ENCODE measurements at regions not wholly inside any gene's neighbourhood (a gene's known extent, or its start where the extent isn't known, plus 50 kb on each side); places are given as distances from the start of the nearest gene placed in this dataset.
"Not testable (repeated sequence)": the region's sequence is repeated elsewhere in the genome, so short reads cannot be mapped to it uniquely, and the experiment has no call there.

GRCh38 chr7:108908456-108908855 lies 338.8 kb downstream of the DNAJB9 start:
- no peaks in the 10 kb centered on the region for H3K4me1 Mint-ChIP-seq (ENCODE audit: low read depth, unreplicated experiment)
- DNase-seq: no peak
- H3K27me3 Mint-ChIP-seq (ENCODE audit: unreplicated experiment): no peaks in the 10 kb centered on the region
- CTCF ChIA-PET: no interaction called here
- H3K27ac Mint-ChIP-seq (ENCODE audit: unreplicated experiment): no peak overlapping the region
- intact Hi-C loops (cut with micrococcal nuclease; ENCODE audit: unreplicated experiment): no loop called here
- H3K4me3 Mint-ChIP-seq (ENCODE audit: low read depth, unreplicated experiment): no peak overlapping the region
- H3K36me3 Mint-ChIP-seq (ENCODE audit: insufficient read depth, unreplicated experiment): no peaks in the 10 kb centered on the region
- no peaks in the 10 kb centered on the region for H3K9me3 Mint-ChIP-seq (ENCODE audit: low read depth, unreplicated experiment)
- TF ChIP-seq CTCF (IDR thresholded peaks at IDR 0.05; ENCODE audit: unreplicated experiment): no peak
- BruUV-seq (replicated peaks): no TSS peak

- H3K27me3 Mint-ChIP-seq (ENCODE audit: unreplicated experiment): no peaks in the 10 kb centered on the region
- H3K4me1 Mint-ChIP-seq (ENCODE audit: low read depth, unreplicated experiment): no peaks in the 10 kb centered on the region
- H3K36me3 Mint-ChIP-seq (ENCODE audit: insufficient read depth, unreplicated experiment): no peaks in the 10 kb centered on the region
- CTCF ChIA-PET: no interaction called here
- no peaks in the 10 kb centered on the region for H3K9me3 Mint-ChIP-seq (ENCODE audit: low read depth, unreplicated experiment)
- no peak overlapping the region for H3K27ac Mint-ChIP-seq (ENCODE audit: unreplicated experiment)
- TF ChIP-seq CTCF (IDR thresholded peaks at IDR 0.05; ENCODE audit: unreplicated experiment): no peak
- H3K4me3 Mint-ChIP-seq (ENCODE audit: low read depth, unreplicated experiment): no peak overlapping the region
- BruUV-seq (replicated peaks): no TSS peak
- intact Hi-C loops (cut with micrococcal nuclease; ENCODE audit: unreplicated experiment): no loop called here
- no peak for DNase-seq
Measured at GRCh38 chr7:108911016-108911415, 341.3 kb downstream of the DNAJB9 start.

GRCh38 chr7:108920490-108920889 lies 350.8 kb downstream of the DNAJB9 start:
- no peak overlapping the region for H3K27ac Mint-ChIP-seq (ENCODE audit: unreplicated experiment)
- no peak for DNase-seq
- no peaks in the 10 kb centered on the region for H3K36me3 Mint-ChIP-seq (ENCODE audit: insufficient read depth, unreplicated experiment)
- no TSS peak for BruUV-seq (replicated peaks)
- peaks cover 7% of the 10 kb centered on the region for H3K9me3 Mint-ChIP-seq (ENCODE audit: low read depth, unreplicated experiment)
- H3K4me1 Mint-ChIP-seq (ENCODE audit: low read depth, unreplicated experiment): no peaks in the 10 kb centered on the region
- CTCF ChIA-PET: no interaction called here
- H3K27me3 Mint-ChIP-seq (ENCODE audit: unreplicated experiment): no peaks in the 10 kb centered on the region
- intact Hi-C loops (cut with micrococcal nuclease; ENCODE audit: unreplicated experiment): no loop called here
- H3K4me3 Mint-ChIP-seq (ENCODE audit: low read depth, unreplicated experiment): no peak overlapping the region
- TF ChIP-seq CTCF (IDR thresholded peaks at IDR 0.05; ENCODE audit: unreplicated experiment): no peak

- intact Hi-C loops (cut with micrococcal nuclease; ENCODE audit: unreplicated experiment): not testable (repeated sequence)
Measured at GRCh38 chr7:108943048-108943447, 373.4 kb downstream of the DNAJB9 start.

GRCh38 chr7:108947526-108947925 lies 377.9 kb downstream of the DNAJB9 start:
- TF ChIP-seq CTCF (IDR thresholded peaks at IDR 0.05; ENCODE audit: unreplicated experiment): no peak
- H3K36me3 Mint-ChIP-seq (ENCODE audit: insufficient read depth, unreplicated experiment): no peaks in the 10 kb centered on the region
- peaks cover 9% of the 10 kb centered on the region for H3K9me3 Mint-ChIP-seq (ENCODE audit: low read depth, unreplicated experiment)
- CTCF ChIA-PET: no interaction called here
- DNase-seq: no peak
- H3K4me1 Mint-ChIP-seq (ENCODE audit: low read depth, unreplicated experiment): no peaks in the 10 kb centered on the region
- H3K4me3 Mint-ChIP-seq (ENCODE audit: low read depth, unreplicated experiment): no peak overlapping the region
- no TSS peak for BruUV-seq (replicated peaks)
- intact Hi-C loops (cut with micrococcal nuclease; ENCODE audit: unreplicated experiment): no loop called here
- no peaks in the 10 kb centered on the region for H3K27me3 Mint-ChIP-seq (ENCODE audit: unreplicated experiment)
- H3K27ac Mint-ChIP-seq (ENCODE audit: unreplicated experiment): no peak overlapping the region

More at GRCh38 chr7:108943048-108943447, 373.4 kb downstream of the DNAJB9 start:
- BruUV-seq (replicated peaks); DNase-seq; H3K4me3 Mint-ChIP-seq (ENCODE audit: low read depth, unreplicated experiment); H3K9me3 Mint-ChIP-seq (ENCODE audit: low read depth, unreplicated experiment); H3K27ac Mint-ChIP-seq (ENCODE audit: unreplicated experiment); CTCF ChIA-PET; H3K36me3 Mint-ChIP-seq (ENCODE audit: insufficient read depth, unreplicated experiment); H3K27me3 Mint-ChIP-seq (ENCODE audit: unreplicated experiment); H3K4me1 Mint-ChIP-seq (ENCODE audit: low read depth, unreplicated experiment): not testable (repeated sequence)
